ENCODE measurements at regions not wholly inside any gene's neighbourhood (a gene's known extent, or its start where the extent isn't known, plus 50 kb on each side); places are given as distances from the start of the nearest gene placed in this dataset.
A peak's percentile ranks its signal among the peaks of the same experiment; 100 is the strongest.

- no peak for DNase-seq
Observed at GRCh38 chr6:26292709-26293108, 72.3 kb upstream of the BTN3A2 start.

- no peak for DNase-seq
Observed at GRCh38 chr6:26294302-26294701, 70.7 kb upstream of the BTN3A2 start.

GRCh38 chr6:26295691-26296555 is 69.1 kb upstream of the BTN3A2 start:
- no peak for DNase-seq

GRCh38 chr6:26296556-26296856 is 68.5 kb upstream of the BTN3A2 start:
- no peak for DNase-seq

GRCh38 chr6:26296857-26297648 is 67.9 kb upstream of the BTN3A2 start:
- no peak for DNase-seq

- DNase-seq: no peak
Observed at GRCh38 chr6:26299286-26300042, 65.5 kb upstream of the BTN3A2 start.

- no peak for DNase-seq
Observed at GRCh38 chr6:26300043-26300331, 65.0 kb upstream of the BTN3A2 start.

GRCh38 chr6:26300359-26300758 is 64.6 kb upstream of the BTN3A2 start:
- DNase-seq: no peak

- DNase-seq: peak; percentile 38
Observed at GRCh38 chr6:26300828-26301227, 64.2 kb upstream of the BTN3A2 start.

- no peak for DNase-seq
Observed at GRCh38 chr6:26301638-26302037, 63.4 kb upstream of the BTN3A2 start.

- DNase-seq: no peak
Observed at GRCh38 chr6:26302941-26303559, 61.9 kb upstream of the BTN3A2 start.

- no peak for DNase-seq
Observed at GRCh38 chr6:26304213-26304796, 60.7 kb upstream of the BTN3A2 start.

- DNase-seq: peak; percentile 86
Observed at GRCh38 chr6:26304797-26305640, 60.0 kb upstream of the BTN3A2 start.

GRCh38 chr6:26305641-26305969 is 59.4 kb upstream of the BTN3A2 start:
- no peak for DNase-seq

GRCh38 chr6:26306232-26306631 is 58.8 kb upstream of the BTN3A2 start:
- DNase-seq: no peak

GRCh38 chr6:26307850-26308249 is 57.1 kb upstream of the BTN3A2 start:
- no peak for DNase-seq

GRCh38 chr6:26309731-26310142 is 55.3 kb upstream of the BTN3A2 start:
- DNase-seq: no peak

- DNase-seq: peak; percentile 73
Observed at GRCh38 chr6:26311012-26311384, 54.0 kb upstream of the BTN3A2 start.

GRCh38 chr6:26311385-26312095 is 53.5 kb upstream of the BTN3A2 start:
- DNase-seq: peak; percentile 70

- DNase-seq: no peak
Observed at GRCh38 chr6:26312096-26312463, 52.9 kb upstream of the BTN3A2 start.
